Psoas muscle (tissue), 7 donors: ENCODE measurements at regions not wholly inside any gene's neighbourhood (a gene's known extent, or its start where the extent isn't known, plus 50 kb on each side); places are given as distances from the start of the nearest gene placed in this dataset.

ENCODE experiments used
- ATAC-seq, 4 donors: fragments of 200-7000 bp; cut with Tn5 transposase; one replicate each; pipeline ENCODE4 v1.9.1; 2020; ENCODE audit warnings: moderate library complexity in 3 of 4, mild to moderate bottlenecking in 2 of 4
- DNase-seq, 2 donors: peaks; one replicate each; pipeline ENCODE4 v3.0.0-alpha.2; 2020
- H3K27ac ChIP-seq: fragments of 200-600 bp; one replicate; pipeline ENCODE4 v1.8.0; 2022
- H3K27me3 ChIP-seq, 3 donors: fragments of 200-600 bp in 1 of 3; one replicate each; pipeline versions ENCODE4 v1.6.1 to v1.8.0; 2013 to 2022; ENCODE audit warnings: low read length in 2 of 3, mild to moderate bottlenecking in 2 of 3, moderate library complexity in 1 of 3; ENCODE audit not compliant: insufficient read depth in 3 of 3
- H3K36me3 ChIP-seq, 2 donors: fragments of 200-600 bp in 1 of 2; one replicate each; pipeline versions ENCODE4 v1.6.1 to v1.8.0; 2013 to 2022; ENCODE audit warnings: low read depth in 1 of 2, mild to moderate bottlenecking in 1 of 2, moderate library complexity in 1 of 2; ENCODE audit not compliant: insufficient read depth in 1 of 2
- H3K4me1 ChIP-seq: fragments of 200-600 bp; one replicate; pipeline ENCODE4 v1.8.0; 2022
- H3K4me3 ChIP-seq: fragments of 200-600 bp; one replicate; pipeline ENCODE4 v1.8.0; 2022; ENCODE audit warnings: mild to moderate bottlenecking
- H3K9me3 ChIP-seq: fragments of 200-600 bp; one replicate; pipeline ENCODE4 v1.8.0; 2022
- CTCF ChIP-seq: fragments of 200-600 bp; IDR thresholded peaks from one replicate; pipeline ENCODE4 v1.8.0; 2022; ENCODE audit warnings: antibody characterized with exemption
- WGBS, 3 donors: extraction: QIAGEN DNeasy Blood & Tissue Kit; methylation state at CpG; one replicate each; pipeline versions ENCODE4 v1.1.6 to v1.1.7; 2013; 5-methylcytosine and 5-hydroxymethylcytosine counted together
- intact Hi-C, 2 donors: fragments of 100-400 bp; cut with DNase I; formaldehyde crosslinking; loops; one replicate each; pipeline versions ENCODE4 v1.11.0 to v1.14.2; 2022
- donor health status: healthy with polysubstance abuse.
- donor health status: DM: no; HTN: no; CAD: no; lungs with moderate emphysema.
- donor health status: Bipolar disorder and iron deficiency.
- donor health status: healthy.
- donor health status: DM: yes; HTN: yes; CAD: no.
- donor health status: DM: no; HTN: no; CAD: no.
- donor health status: DM: yes; HTN: yes; CAD: no.

DNA sequence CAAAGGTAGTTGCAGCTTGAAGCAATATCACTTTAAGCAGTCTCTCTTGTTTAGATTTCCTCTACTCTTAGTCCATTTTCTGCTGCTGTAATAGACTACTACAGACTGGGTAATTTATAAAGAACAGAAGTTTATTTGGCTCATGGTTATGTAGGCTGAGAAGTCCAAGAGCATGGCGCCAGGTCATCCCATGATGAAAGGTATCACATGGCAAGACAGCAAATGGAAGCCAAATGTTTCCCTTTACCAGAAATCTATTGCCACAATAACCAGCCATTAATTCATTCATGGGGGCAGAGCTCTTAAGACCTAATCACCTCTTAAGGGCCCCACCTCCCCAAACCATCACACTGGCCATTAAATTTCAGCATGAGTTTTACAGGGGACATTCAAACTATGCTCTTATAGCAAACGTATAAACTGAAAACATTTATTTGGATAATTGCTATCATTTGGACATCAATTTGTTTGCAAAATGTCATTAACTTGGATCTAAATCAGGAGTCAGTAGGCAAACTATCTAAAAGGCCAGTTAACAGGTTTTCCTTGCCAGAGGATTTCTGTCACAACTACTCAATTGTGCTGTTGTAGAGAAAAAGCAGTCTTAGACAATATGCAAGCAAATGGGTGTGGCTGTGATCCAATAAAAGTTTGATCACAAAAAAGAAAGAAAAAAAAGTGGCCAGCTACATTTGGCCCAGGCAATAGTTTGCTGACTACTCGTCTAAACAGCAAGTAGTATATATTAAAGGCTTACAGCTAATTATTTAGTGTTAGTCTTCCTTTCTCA, 75.7 kb upstream of the GUCY1A1 start:
- Histone ChIP-seq H3K27ac (no peak overlapping the region), H3K27me3 (no peaks in the 10 kb centered on the region), H3K9me3 (no peaks in the 10 kb centered on the region), H3K4me1 (no peaks in the 10 kb centered on the region), H3K4me3 (no peak overlapping the region), H3K36me3 (no peaks in the 10 kb centered on the region)
- no peak for TF ChIP-seq CTCF
- ATAC-seq, result no peak
- 74 to 76% (median 76%) methylated on average over 3 of the region's 3 CpGs for whole genome bisulfite sequencing, 3 donors
- no peak for DNase-seq
- intact Hi-C loops, result no loop called here

DNA sequence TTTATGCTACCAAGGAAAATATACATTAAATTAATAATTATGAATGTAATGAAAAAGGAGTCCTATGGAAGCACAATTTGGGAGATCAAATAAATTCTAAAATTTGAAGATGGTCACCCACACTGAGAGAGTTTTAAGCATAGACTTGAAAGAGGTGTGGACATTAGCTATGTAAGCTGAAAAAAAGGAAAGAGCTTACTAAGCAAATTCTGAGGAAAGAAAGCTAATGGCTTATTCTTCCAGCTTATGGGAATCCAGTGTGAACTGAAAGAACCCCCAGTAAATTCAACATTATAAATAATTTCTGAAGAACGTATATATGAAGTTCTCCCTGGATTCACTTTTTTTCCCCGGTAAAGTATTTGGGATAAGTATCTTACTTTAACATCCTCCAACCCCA, 78.2 kb upstream of the GUCY1A1 start:
- no peak overlapping the region for H3K4me3 ChIP-seq
- TF ChIP-seq CTCF, result no peak
- no peak overlapping the region for H3K27ac ChIP-seq
- H3K4me1 ChIP-seq, result no peaks in the 10 kb centered on the region
- intact Hi-C loops, result no loop called here
- 84 to 92% (median 92%) methylated on average over 2 of the region's 2 CpGs for WGBS, 3 donors
- ATAC-seq, result no peak
- DNase-seq, result no peak
- H3K9me3 ChIP-seq, result no peaks in the 10 kb centered on the region
- peaks cover 0 to 4% (median 0%) of the 10 kb centered on the region in 3 donors for H3K27me3 ChIP-seq
- H3K36me3 ChIP-seq, result no peaks in the 10 kb centered on the region

GRCh38 chr4:155587766-155588165, 78.9 kb upstream of the GUCY1A1 start:
- WGBS, 3 donors, result 96 to 100% (median 99%) methylated on average over 3 of the region's 3 CpGs
- Histone ChIP-seq H3K27ac (no peak overlapping the region), H3K9me3 (no peaks in the 10 kb centered on the region), H3K4me3 (no peak overlapping the region), H3K27me3 (peaks cover 0 to 4% (median 0%) of the 10 kb centered on the region in 3 donors), H3K4me1 (no peaks in the 10 kb centered on the region), H3K36me3 (no peaks in the 10 kb centered on the region)
- intact Hi-C loops, result no loop called here
- no peak for TF ChIP-seq CTCF
- DNase-seq (no peak), ATAC-seq (no peak)

DNA sequence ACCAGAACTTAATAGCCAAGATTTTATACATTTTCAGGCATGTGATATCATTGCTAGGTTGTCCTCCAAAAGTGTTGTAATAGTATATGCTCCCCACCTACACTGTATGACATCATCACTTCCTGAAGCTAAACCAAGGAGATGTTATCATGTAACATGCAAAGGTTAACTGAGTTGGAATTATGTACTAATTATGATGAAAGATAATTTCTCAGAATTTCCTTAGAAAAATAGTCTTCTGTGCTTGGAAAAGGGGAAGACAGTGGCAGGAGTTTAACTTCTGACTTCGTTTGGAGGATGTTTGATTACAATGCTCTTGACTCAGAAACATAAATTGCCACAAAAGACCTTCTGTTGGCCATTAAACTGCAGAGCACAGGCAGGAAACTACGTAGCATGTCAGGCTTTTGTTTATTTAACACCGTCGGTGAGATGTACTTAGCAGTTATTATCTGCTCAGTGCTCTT, 83.6 kb upstream of the GUCY1A1 start:
- WGBS, 3 donors, result 24 to 33% (median 24%) methylated on average over 4 of the region's 4 CpGs
- H3K36me3 ChIP-seq, result no peaks in the 10 kb centered on the region
- ATAC-seq (no peak), DNase-seq (no peak)
- intact Hi-C loops, result no loop called here
- H3K27me3 ChIP-seq, result peaks cover 0 to 4% (median 0%) of the 10 kb centered on the region in 3 donors
- no peak for TF ChIP-seq CTCF
- no peaks in the 10 kb centered on the region for H3K4me1 ChIP-seq
- H3K27ac ChIP-seq, result no peak overlapping the region
- no peak overlapping the region for H3K4me3 ChIP-seq
- H3K9me3 ChIP-seq, result no peaks in the 10 kb centered on the region

DNA sequence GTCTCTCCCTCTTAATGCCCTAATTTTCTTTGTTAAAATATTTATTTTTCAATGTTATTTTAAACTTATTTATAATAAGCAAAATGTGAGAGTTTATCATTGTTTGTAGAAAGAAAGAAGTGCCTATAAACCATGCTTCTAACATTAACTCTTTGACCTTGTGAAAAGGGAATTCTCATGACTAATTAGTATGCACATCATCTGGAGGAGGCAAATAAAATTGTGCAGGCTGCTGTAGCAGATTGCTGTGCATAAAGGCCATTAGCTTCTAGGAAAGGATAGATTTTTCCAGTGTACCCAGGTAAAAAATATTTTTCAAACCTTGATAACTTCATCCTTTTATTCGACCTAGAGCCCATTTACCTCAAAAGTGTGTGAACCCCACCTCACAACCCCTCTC, 84.6 kb upstream of the GUCY1A1 start:
- ATAC-seq (no peak), DNase-seq (no peak)
- H3K36me3 ChIP-seq, result no peaks in the 10 kb centered on the region
- WGBS, 3 donors, result 83 to 91% (median 85%) methylated on average over 1 of the region's 1 CpG
- intact Hi-C loops, result no loop called here
- no peak for TF ChIP-seq CTCF
- no peaks in the 10 kb centered on the region for H3K9me3 ChIP-seq
- no peak overlapping the region for H3K27ac ChIP-seq
- H3K4me1 ChIP-seq, result no peaks in the 10 kb centered on the region
- peaks cover 0 to 4% (median 0%) of the 10 kb centered on the region in 3 donors for H3K27me3 ChIP-seq
- no peak overlapping the region for H3K4me3 ChIP-seq
